GM12872 (cell line): ENCODE measurements at regions not wholly inside any gene's neighbourhood (a gene's known extent, or its start where the extent isn't known, plus 50 kb on each side); places are given as distances from the start of the nearest gene placed in this dataset.

Experiments used
- CTCF ChIP-seq: IDR thresholded peaks from 3 replicates; pipeline ENCODE4 v1.5.1; 2011; ENCODE audit warnings: low read depth, mild to moderate bottlenecking, low read length, moderate library complexity; ENCODE audit not compliant: insufficient read depth

- TF ChIP-seq CTCF: no peak
Measured at GRCh38 chr10:8272794-8273425, 218.4 kb downstream of the GATA3 start.

DNA sequence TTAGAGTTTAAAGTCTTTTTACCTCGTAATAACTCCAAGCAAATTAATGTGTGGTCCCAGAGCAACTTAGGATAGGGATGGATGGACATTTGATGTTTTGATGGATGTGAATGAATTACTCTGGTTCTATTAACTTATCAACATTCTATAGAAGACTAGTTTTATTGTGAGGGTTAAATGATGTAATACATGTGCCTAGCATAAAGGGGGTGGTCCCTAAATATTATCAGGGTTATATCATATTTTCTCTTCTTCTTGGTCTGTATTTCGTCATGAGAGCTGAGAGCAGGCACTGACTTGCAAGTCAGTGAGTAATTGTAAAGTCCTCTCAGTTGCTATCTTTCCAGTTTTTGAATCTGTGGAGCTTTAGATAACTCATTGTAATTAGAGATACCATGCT is 219.3 kb downstream of the GATA3 start:
- no peak for TF ChIP-seq CTCF

DNA sequence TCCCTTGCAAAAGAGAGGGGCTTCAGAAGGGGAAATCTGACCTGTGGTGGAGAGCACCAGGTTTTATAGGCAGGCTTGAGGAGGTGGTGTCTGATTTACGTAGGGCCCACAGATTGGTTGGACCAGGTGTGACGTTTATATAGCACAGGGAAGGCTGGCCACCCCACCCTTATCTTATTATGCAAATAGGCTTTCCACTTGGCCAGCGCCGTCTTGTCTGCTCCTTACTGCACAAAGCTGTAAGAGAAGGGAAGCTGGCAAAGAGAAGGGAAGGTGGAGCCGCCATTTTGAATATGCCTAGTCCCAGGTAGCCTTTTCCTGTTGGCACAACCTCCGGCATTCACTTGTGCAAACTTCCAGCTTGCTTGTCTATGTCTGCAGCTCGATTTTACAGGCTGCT is 221.4 kb downstream of the GATA3 start:
- no peak for TF ChIP-seq CTCF

- no peak for TF ChIP-seq CTCF
Measured at GRCh38 chr10:8278099-8278498, 223.6 kb downstream of the GATA3 start.

DNA sequence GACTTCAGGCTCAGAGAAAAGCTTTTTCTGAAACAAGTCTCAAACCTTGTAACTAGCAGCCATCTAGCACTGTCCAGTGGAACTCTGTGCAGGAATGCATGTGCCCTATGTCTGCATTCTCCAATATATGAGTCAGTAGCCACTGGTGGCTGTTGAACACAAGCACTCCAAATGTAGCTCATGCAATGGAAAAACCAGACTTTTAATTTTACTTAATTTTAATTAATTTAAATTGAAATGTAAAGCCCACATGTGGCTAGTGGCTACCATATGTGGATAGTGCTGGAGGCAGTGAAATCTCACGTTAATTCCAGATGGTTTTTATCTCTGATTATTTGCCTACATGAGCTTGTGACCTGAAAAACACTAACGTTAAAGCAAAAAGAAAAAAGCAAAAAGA is 225.1 kb downstream of the GATA3 start:
- no peak for TF ChIP-seq CTCF

- no peak for TF ChIP-seq CTCF
Measured at GRCh38 chr10:8280946-8281345, 226.5 kb downstream of the GATA3 start.

GRCh38 chr10:8282340-8282739 is 227.9 kb downstream of the GATA3 start:
- no peak for TF ChIP-seq CTCF
